Muscle layer of duodenum (tissue), 2 donors: ENCODE measurements at regions not wholly inside any gene's neighbourhood (a gene's known extent, or its start where the extent isn't known, plus 50 kb on each side); places are given as distances from the start of the nearest gene placed in this dataset.

ENCODE experiments used
- H3K27ac ChIP-seq: one replicate; pipeline ENCODE4 v1.7.0; 2013; ENCODE audit warnings: mild to moderate bottlenecking, low read length
- H3K27me3 ChIP-seq: one replicate; pipeline ENCODE4 v1.7.0; 2013; ENCODE audit warnings: low read depth, mild to moderate bottlenecking, control low read depth, low read length
- H3K36me3 ChIP-seq, 2 donors: one replicate each; pipeline ENCODE4 v1.7.0; 2013; ENCODE audit warnings: low read length in 2 of 2, control low read depth in 1 of 2, mild to moderate bottlenecking in 1 of 2; ENCODE audit not compliant: insufficient read depth in 2 of 2, control insufficient read depth in 1 of 2
- H3K4me1 ChIP-seq, 2 donors: one replicate each; pipeline ENCODE4 v1.7.0; 2013; ENCODE audit warnings: low read length in 2 of 2, mild to moderate bottlenecking in 2 of 2, control low read depth in 1 of 2, moderate library complexity in 1 of 2; ENCODE audit not compliant: insufficient read depth in 2 of 2, control insufficient read depth in 1 of 2
- H3K4me3 ChIP-seq, 2 donors: one replicate each; pipeline ENCODE4 v1.7.0; 2013; ENCODE audit warnings: low read length in 2 of 2, low read depth in 1 of 2, mild to moderate bottlenecking in 1 of 2
- H3K9me3 ChIP-seq, 2 donors: one replicate each; pipeline ENCODE4 v1.7.0; 2013; ENCODE audit warnings: low read length in 2 of 2, control low read depth in 1 of 2, mild to moderate bottlenecking in 1 of 2; ENCODE audit not compliant: control insufficient read depth in 1 of 2
- donor health status: healthy.

DNA sequence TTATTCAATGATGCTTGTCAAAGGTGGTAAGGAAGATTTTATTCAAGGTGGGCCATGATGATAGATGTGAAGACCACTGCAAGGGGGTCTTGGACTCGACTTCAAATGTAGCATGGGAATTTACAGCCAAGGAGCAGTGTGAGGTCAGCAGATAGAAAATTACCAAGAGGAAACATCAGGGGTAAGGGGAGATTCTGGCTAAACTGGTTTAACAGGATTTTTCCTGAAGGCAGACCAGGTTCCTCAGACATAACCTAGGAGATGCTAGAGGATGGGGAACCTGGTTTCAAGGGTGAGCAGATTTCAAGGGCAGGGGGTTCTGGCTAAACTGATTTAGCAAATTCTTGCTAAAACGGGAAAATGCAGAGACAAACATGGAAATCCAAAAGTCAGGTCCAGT, 464.9 kb downstream of the TAFA4 start:
- Histone ChIP-seq H3K4me3 (no peak overlapping the region), H3K27ac (no peak overlapping the region), H3K27me3 (no peaks in the 10 kb centered on the region), H3K36me3 (no peaks in the 10 kb centered on the region), H3K9me3 (no peaks in the 10 kb centered on the region), H3K4me1 (no peaks in the 10 kb centered on the region)

DNA sequence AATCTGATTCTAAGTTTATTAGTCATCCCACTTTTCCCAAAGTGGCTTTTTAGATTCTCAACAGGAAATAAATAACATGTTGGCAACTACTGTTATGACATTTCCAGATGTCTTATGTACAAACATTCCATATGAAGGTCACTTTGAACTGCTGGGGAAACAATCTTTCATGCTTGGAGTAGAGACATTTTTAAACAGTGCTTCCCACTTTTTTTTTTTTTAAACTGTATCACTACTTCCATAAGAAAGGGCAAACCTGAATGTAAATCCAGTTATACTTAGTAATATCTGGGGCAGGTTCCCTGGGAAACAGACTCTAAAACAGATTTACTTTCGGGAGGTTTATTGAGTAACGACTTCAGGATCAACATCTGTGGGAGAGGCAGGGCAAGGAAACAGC, 473.8 kb downstream of the TAFA4 start:
- Histone ChIP-seq H3K27me3 (no peaks in the 10 kb centered on the region), H3K27ac (no peak overlapping the region), H3K4me1 (no peaks in the 10 kb centered on the region), H3K9me3 (peaks cover 0 to 9% of the 10 kb centered on the region in 2 donors), H3K36me3 (no peaks in the 10 kb centered on the region), H3K4me3 (no peak overlapping the region)

DNA sequence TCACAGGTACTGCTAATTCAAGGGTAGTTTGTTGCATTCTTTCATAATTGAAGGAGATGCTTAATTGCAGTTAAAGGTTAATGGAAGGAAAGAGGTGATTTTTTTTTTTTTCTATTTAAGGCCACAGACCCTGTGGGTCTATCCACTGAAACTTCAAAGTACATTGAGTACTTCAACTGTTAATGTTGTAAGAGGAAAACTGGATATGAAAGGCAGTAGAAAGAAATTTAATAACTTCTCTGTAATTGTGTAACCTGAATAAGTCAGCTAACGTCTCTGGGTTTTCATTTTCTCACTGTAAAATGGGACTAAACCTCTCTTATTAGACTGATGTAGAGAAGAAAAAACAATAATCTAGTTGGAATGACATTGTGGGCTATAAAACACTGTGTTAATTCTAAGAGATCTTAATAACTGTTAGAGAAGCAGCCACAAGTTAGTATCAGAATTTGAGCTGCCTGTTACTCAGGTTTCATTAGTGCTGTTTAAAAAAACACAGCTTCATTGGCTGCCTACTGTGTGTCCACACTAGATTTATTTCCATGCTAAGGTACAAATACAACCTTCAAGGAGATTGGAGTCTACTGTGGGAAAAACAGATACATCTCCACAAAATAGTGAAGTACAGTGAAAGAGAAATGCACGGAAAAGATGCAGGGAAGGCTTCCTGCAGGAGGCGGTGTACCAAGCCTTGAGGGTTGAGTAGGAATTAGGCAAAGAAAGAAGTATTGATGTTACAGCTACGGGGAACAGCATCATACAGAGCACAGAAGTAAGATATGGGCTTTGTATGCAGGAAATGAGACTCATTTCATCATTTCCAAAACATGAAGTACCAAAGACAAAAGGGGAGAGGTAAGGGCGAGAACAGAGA, 483.6 kb downstream of the TAFA4 start:
- no peaks in the 10 kb centered on the region for H3K9me3 ChIP-seq
- H3K36me3 ChIP-seq: no peaks in the 10 kb centered on the region
- H3K4me1 ChIP-seq: no peaks in the 10 kb centered on the region
- H3K4me3 ChIP-seq: no peak overlapping the region
- H3K27ac ChIP-seq: no peak overlapping the region
- H3K27me3 ChIP-seq: no peaks in the 10 kb centered on the region

DNA sequence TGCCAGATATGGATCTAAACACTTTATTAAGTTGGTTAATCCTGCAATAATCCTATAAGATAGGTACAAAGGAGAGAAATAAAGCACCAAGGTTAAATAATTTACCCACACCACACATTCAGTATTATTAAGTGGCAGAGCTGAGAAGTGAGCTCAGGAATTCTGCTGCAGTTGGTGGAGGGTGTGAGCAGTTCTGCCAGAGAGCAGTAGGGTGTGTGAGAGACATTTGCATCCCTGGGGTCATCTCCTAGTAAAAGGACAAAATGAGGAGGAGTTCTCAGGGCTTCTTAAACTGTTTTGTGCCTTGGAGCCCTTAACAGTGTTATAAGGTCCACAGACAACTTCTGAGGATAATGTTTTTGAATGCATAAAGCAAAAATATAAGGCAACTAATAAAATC, 484.5 kb downstream of the TAFA4 start:
- Histone ChIP-seq H3K9me3 (no peaks in the 10 kb centered on the region), H3K4me3 (no peak overlapping the region), H3K4me1 (no peaks in the 10 kb centered on the region), H3K27me3 (no peaks in the 10 kb centered on the region), H3K36me3 (no peaks in the 10 kb centered on the region), H3K27ac (no peak overlapping the region)

DNA sequence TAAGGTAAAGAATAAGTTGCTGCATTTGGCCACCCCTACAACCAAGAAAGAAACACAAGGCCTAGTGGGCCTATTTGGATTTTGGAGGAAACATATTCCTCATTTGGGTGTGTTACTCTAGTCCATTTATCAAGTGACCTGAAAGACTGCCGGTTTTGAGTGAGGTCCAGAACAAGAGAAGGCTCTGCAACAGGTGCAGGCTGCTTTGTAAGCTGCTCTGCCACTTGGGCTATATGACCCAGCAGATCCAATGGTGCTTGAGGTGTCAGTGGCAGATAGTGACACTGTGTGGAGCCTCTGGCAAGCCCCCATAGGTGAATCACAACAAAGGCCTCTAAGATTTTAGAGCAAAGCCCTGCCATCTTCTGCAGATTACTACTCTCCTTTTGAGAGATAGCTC, 491.3 kb downstream of the TAFA4 start:
- Histone ChIP-seq H3K9me3 (no peaks in the 10 kb centered on the region), H3K36me3 (no peaks in the 10 kb centered on the region), H3K27ac (no peak overlapping the region)

DNA sequence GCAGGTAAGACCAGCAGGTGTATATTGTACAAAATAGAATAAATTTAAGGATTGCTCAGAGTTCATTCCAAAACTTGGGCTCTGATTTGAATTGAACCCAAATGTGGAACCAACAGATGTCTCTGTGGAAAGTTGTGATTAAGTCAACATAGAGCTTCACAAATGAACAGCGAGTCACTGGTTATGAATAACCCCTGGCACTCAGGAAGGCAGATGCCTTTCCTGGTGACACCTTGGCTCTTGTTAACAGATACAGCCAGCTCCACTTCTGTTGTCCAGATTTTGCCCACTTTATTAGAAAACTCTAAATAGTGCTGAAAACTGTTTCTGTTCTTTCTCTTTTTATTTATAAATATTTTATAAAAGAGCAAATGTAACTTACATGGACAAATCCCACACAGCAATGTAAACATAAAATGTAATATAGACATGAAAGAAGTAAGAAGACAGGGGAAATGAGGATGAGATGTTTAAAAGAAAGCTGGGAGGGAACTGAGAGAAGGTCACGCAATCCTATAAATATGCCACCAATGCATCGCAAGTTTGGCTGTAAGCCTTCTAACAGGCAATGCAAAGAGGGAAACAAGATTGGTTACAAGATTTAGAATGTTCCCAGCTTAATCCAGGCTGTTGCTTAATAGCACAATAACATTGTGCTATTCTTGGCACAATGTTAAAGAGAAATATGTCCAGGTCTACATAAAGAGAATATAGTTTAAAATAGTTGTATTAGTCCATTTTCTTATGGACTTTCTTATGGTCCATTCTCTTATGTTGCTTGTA, 495.5 kb downstream of the TAFA4 start:
- no peaks in the 10 kb centered on the region for H3K9me3 ChIP-seq
- H3K4me1 ChIP-seq: no peaks in the 10 kb centered on the region
- H3K4me3 ChIP-seq: no peak overlapping the region
- no peaks in the 10 kb centered on the region for H3K27me3 ChIP-seq
- no peaks in the 10 kb centered on the region for H3K36me3 ChIP-seq
- H3K27ac ChIP-seq: no peak overlapping the region

More for the DNA sequence above, 491.3 kb downstream of the TAFA4 start:
- Histone ChIP-seq H3K4me3 (no peak overlapping the region), H3K4me1 (no peaks in the 10 kb centered on the region), H3K27me3 (no peaks in the 10 kb centered on the region)

DNA sequence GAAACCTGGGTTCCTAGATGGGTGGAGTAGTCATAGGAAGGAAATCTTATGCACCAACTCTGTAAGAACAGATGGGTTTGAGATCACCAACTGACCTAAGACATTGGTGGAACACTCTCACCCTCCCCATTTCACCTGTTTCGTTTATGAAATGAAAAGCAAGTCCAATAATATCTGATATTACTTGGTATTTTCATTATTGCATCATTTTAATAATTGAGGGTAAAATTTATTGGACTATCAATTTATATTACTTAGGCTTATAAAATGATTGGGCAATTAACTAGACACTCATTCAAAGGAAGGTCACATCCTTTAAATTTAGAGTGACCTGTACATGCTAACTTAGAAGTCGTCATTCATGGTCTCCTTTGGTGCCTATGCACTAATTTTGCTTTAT, 503.9 kb downstream of the TAFA4 start:
- Histone ChIP-seq H3K9me3 (no peaks in the 10 kb centered on the region), H3K4me1 (peaks cover 0 to 3% of the 10 kb centered on the region in 2 donors), H3K27ac (no peak overlapping the region), H3K36me3 (no peaks in the 10 kb centered on the region), H3K27me3 (no peaks in the 10 kb centered on the region), H3K4me3 (no peak overlapping the region)

DNA sequence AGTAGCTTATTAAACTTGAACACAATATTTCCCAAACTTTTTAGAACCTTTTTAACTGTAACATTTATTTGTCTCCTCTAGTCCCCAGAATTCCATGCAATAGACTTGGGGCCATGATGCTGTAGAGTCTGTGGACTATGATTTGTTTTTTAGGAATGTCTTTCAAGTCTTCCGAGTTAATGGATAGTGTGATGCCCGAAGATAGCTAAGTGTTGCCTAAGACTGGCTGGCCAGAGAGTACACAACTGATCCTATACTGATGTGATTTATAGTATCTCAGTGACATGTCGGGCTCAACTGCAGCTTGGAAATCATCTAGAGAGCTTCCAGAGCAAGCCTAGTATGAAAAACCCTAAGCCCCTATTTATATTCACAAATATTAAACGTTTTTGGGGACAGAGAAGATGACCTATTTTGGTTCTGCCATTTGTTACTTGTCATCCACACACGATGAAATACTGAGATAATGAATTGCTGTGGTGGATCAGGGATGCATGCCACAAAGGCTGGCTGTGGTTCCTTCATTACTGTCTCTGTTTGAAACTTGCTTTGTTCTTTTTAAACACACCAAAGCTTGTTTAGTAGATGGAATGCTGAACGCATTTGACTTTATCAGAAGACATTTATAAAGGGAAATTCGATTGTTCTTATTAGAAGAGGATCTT, 507.4 kb downstream of the TAFA4 start:
- Histone ChIP-seq H3K36me3 (no peaks in the 10 kb centered on the region), H3K4me3 (no peak overlapping the region), H3K9me3 (no peaks in the 10 kb centered on the region), H3K27ac (no peak overlapping the region), H3K27me3 (no peaks in the 10 kb centered on the region), H3K4me1 (peaks cover 0 to 3% of the 10 kb centered on the region in 2 donors)

DNA sequence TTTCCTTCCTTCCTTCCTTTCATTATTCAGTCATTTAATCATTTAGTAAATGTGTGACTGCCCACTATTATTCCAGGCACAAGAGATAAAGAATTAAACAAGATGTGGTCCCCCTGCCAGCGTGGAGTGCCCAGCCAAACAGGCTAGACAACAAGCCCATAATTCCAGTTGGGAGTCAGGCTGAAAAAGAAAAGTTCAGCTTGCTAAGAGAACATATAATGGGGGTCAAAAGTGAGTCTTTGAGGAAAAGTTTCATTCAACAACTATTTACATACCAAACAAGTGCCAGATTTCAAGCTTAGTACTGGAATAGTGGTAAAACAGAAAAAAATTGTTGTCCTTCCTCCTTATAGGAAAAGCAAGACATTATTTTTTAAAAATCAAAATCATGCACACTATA, 523.7 kb downstream of the TAFA4 start:
- no peaks in the 10 kb centered on the region for H3K27me3 ChIP-seq
- H3K27ac ChIP-seq: no peak overlapping the region
- H3K4me1 ChIP-seq: no peaks in the 10 kb centered on the region
- H3K36me3 ChIP-seq: no peaks in the 10 kb centered on the region
- H3K9me3 ChIP-seq: no peaks in the 10 kb centered on the region
- H3K4me3 ChIP-seq: no peak overlapping the region

DNA sequence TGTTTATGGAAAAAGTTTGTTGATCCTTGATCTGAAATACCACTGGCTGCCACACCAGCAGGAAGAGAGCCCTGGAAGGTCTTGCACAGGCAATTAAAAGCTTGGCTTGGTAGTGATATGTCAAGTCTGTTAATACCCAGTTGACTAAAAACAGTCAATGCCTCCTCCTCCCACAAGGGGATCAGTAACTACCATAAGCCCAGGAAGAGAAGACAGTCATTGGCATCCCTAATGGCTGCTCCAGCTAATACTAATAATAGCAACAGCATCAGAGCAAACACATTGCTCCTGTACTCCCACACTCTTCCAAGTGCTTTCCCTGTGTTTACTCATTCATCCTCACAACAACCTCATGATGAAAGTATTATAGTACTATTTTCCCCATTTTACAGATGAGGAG, 528.6 kb downstream of the TAFA4 start:
- Histone ChIP-seq H3K27me3 (no peaks in the 10 kb centered on the region), H3K36me3 (no peaks in the 10 kb centered on the region), H3K27ac (no peak overlapping the region), H3K4me1 (no peaks in the 10 kb centered on the region), H3K9me3 (no peaks in the 10 kb centered on the region), H3K4me3 (no peak overlapping the region)

DNA sequence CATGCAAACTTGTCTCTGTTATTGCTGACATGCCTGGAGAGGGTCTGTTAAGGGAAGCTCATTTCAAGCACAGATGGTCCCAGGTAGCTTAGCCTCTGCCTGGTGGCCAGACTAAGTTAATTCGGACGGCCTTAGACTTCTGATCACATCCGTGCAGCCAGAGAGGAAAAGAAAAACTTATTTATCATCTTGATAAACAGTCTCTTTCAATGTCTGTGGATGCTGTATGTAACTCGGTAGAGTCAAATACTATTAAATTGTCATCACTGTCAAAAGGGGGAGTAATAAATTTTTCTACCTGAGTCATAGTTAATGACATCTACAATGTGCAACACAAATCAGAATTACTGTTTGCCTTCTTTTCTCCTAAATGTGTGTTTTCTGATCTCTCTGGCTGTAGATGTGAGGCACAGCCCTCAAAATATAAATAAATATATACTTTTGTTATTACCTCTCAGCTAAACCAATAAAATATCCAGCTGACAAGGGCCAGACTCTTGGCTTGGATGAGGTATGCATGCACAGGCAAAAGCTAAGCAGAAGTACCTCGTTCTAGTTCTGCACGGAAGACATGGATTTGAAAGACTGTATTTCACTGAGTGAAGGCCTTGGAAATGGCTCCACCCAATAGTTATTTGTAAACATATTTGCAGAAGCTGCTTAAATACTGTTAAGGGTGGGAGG, 530.0 kb downstream of the TAFA4 start:
- Histone ChIP-seq H3K4me3 (no peak overlapping the region), H3K4me1 (no peaks in the 10 kb centered on the region), H3K36me3 (no peaks in the 10 kb centered on the region), H3K9me3 (no peaks in the 10 kb centered on the region), H3K27ac (no peak overlapping the region), H3K27me3 (no peaks in the 10 kb centered on the region)
